K562 (cell line): ENCODE measurements at regions not wholly inside any gene's neighbourhood (a gene's known extent, or its start where the extent isn't known, plus 50 kb on each side); places are given as distances from the start of the nearest gene placed in this dataset.
"Not testable (repeated sequence)": the region's sequence is repeated elsewhere in the genome, so short reads cannot be mapped to it uniquely, and the experiment has no call there.

ENCODE experiments used
- ATAC-seq: fragments of 200-7000 bp; cut with Tn5 transposase; 3 replicates; pipeline ENCODE4 v1.9.1; 2020; ENCODE audit warnings: moderate library complexity
- BruUV-seq: library from RNA; stranded (reverse); fragments of 400-500 nt; replicated peaks from 2 replicates; lab custom pipeline; 2021; lab: Mats Ljungman, UMichigan
- CTCF ChIA-PET: fragments of 300-600 bp; formaldehyde crosslinking; extraction: SDS; loops from one replicate; lab custom pipeline; 2021; ENCODE audit warnings: low intra/inter-chr PET ratio; lab: Yijun Ruan, JAX
- POLR2A ChIA-PET: fragments of 300-600, 350-650 bp; sonication (Branson Sonifier 250); formaldehyde crosslinking; extraction: SDS; loops from one replicate; lab custom pipeline; 2021; ENCODE audit warnings: antibody characterized with exemption, inconsistent platforms; lab: Yijun Ruan, JAX
- DNase-seq, 4 experiments: peaks; one replicate each; pipeline versions ENCODE4 v3.0.0 to v3.0.0-alpha.2; 2011 to 2018; ENCODE audit warnings: low spot score in 3 of 4, mixed read lengths in 3 of 4; ENCODE audit errors: extremely low read depth in 1 of 4
- FAIRE-seq: peaks from 2 replicates; lab custom pipeline; 2011; peaks lifted over from hg19 to GRCh38; lab: Jason Lieb, UNC
- H2AFZ ChIP-seq: 2 replicates; pipeline ENCODE4 v1.6.0; 2011; ENCODE audit warnings: low read depth, low read length, control low read depth, inconsistent platforms
- H3K27ac ChIP-seq: fragments of 200-600 bp; 3 replicates; pipeline ENCODE4 v1.8.0; 2011; ENCODE audit warnings: low read depth, mild to moderate bottlenecking, control low read depth, inconsistent platforms, low read length, moderate library complexity, mixed read lengths; ENCODE audit errors: extremely low read depth
- H3K27me3 ChIP-seq, 2 experiments: fragments of 300-600 bp in 1 of 2; 2 replicates in 1 of 2; 3 replicates in 1 of 2; pipeline versions ENCODE4 v1.6.0 to v1.8.0; 2011; ENCODE audit warnings: inconsistent platforms in 2 of 2, low read length in 2 of 2, mild to moderate bottlenecking in 1 of 2, mixed read lengths in 1 of 2, moderate library complexity in 1 of 2; ENCODE audit not compliant: control insufficient read depth in 2 of 2, insufficient read depth in 2 of 2
- H3K36me3 ChIP-seq: fragments of 300-600 bp; 3 replicates; pipeline ENCODE4 v1.8.0; 2011; ENCODE audit warnings: mild to moderate bottlenecking, low read length, inconsistent platforms; ENCODE audit not compliant: control insufficient read depth, insufficient read depth
- H3K4me1 ChIP-seq, 2 experiments: fragments of 200-600 bp in 1 of 2; replicated peaks in 1 of 2; 2 replicates in 1 of 2; 3 replicates in 1 of 2; pipeline versions ENCODE4 v1.5.1 to v1.8.0; 2011; ENCODE audit warnings: inconsistent platforms in 2 of 2, low read length in 2 of 2, mild to moderate bottlenecking in 1 of 2, mixed read lengths in 1 of 2, moderate library complexity in 1 of 2; ENCODE audit not compliant: control insufficient read depth in 2 of 2, insufficient read depth in 2 of 2
- H3K4me2 ChIP-seq: 2 replicates; pipeline ENCODE4 v1.6.1; 2011; ENCODE audit warnings: low read length, control low read depth, inconsistent platforms, mixed read lengths; ENCODE audit not compliant: insufficient read depth
- H3K4me3 ChIP-seq: fragments of 200-600 bp; sonication (generic), shearing (Covaris generic); 2 replicates; pipeline ENCODE4 v1.5.1; 2016; ENCODE audit warnings: control low read depth, inconsistent platforms
- H3K79me2 ChIP-seq: fragments of 200-600 bp; 3 replicates; pipeline ENCODE4 v1.8.0; 2011; ENCODE audit warnings: low read length, inconsistent platforms; ENCODE audit not compliant: control insufficient read depth, insufficient read depth
- H3K9ac ChIP-seq, 2 experiments: 2 replicates each; pipeline versions ENCODE4 v1.6.0 to v1.6.1; 2011; ENCODE audit warnings: low read depth in 2 of 2, low read length in 2 of 2, control low read depth in 1 of 2, inconsistent platforms in 1 of 2, mild to moderate bottlenecking in 1 of 2, mixed read lengths in 1 of 2; ENCODE audit not compliant: insufficient read depth in 1 of 2
- H3K9me1 ChIP-seq: one replicate; pipeline ENCODE4 v1.6.0; 2011; ENCODE audit warnings: inconsistent platforms, mild to moderate bottlenecking, low read length, moderate library complexity; ENCODE audit not compliant: control insufficient read depth, insufficient read depth
- H3K9me3 ChIP-seq: replicated peaks from 2 replicates; pipeline ENCODE4 v1.5.1; 2011; ENCODE audit warnings: low read depth, low read length, inconsistent platforms; ENCODE audit not compliant: control insufficient read depth, insufficient read depth
- H4K20me1 ChIP-seq: replicated peaks from 2 replicates; pipeline ENCODE4 v1.6.1; 2011; ENCODE audit warnings: low read length, inconsistent platforms, mixed read lengths; ENCODE audit not compliant: control insufficient read depth, insufficient read depth
- CBX3 ChIP-seq, 2 experiments: IDR thresholded peaks; 1 replicate in 1 of 2; 2 replicates in 1 of 2; pipeline ENCODE4 v1.6.1; 2012; ENCODE audit warnings: inconsistent platforms in 2 of 2, low read length in 2 of 2, borderline replicate concordance in 1 of 2, control low read depth in 1 of 2
- TRIM24 ChIP-seq, 2 experiments: fragments of 450-650 bp; IDR thresholded peaks; 2 replicates each; pipeline ENCODE4 v1.6.1; 2016
- TRIM28 ChIP-seq: fragments of 450-650 bp; IDR thresholded peaks from 2 replicates; pipeline ENCODE4 v1.6.1; 2017
- ZNF280A ChIP-seq: fragments of 450-650 bp; IDR thresholded peaks from 2 replicates; pipeline ENCODE4 v1.6.1; 2018; ENCODE audit warnings: mild to moderate bottlenecking, low read depth; ENCODE audit not compliant: partially characterized antibody
- WGBS: fragments of 100-300 bp; shearing (Covaris generic); methylation state at CpG from one replicate; pipeline ENCODE4 v1.1.6; 2016; ENCODE audit warnings: low coverage, mixed read lengths; ENCODE audit not compliant: insufficient coverage; ENCODE audit errors: missing lambda C conversion rate; 5-methylcytosine and 5-hydroxymethylcytosine counted together
- in situ Hi-C: fragments of 300-500 bp; cut with MboI; formaldehyde crosslinking; loops from 4 replicates; pipeline ENCODE4 v1.15.0; 2018; ENCODE audit warnings: inconsistent platforms, mixed read lengths
- intact Hi-C: fragments of 100-400 bp; cut with micrococcal nuclease; formaldehyde crosslinking; loops from 2 replicates; pipeline ENCODE4 v1.14.2; 2022
- TF ChIP-seq, protein P1 (sequence below), 2 experiments: fragments of 450-650 bp; IDR thresholded peaks; 2 replicates each; pipeline ENCODE4 v1.6.1; 2018; ENCODE audit warnings: mild to moderate bottlenecking in 2 of 2, low read depth in 1 of 2; ENCODE audit not compliant: partially characterized antibody in 2 of 2

DNA sequence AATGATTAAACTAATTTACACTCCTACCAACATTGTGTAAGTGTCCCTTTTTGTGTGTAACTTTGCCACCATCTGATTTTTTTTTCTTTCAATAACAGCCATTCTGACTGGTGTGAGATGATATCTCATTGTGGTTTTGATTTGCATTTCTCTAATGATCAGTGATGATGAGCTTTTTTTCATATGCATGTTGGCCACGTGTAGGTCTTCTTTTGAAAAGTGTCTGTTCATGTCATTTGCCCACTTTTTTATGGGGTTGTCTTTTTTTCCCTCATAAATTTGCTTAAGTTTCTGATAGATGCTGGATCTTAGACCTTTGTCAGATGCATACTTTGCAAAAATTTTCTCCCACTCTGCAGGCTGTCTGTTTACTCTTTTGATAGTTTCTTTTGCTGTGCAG is 102.5 kb upstream of the ZEB2 start:
- H3K79me2 ChIP-seq, H3K4me2 ChIP-seq, H3K4me3 ChIP-seq, H2AFZ ChIP-seq, POLR2A ChIA-PET, FAIRE-seq, H3K27me3 ChIP-seq, H3K9me3 ChIP-seq, DNase-seq, ATAC-seq, H3K27ac ChIP-seq, H3K9me1 ChIP-seq, H3K4me1 ChIP-seq, CTCF ChIA-PET, H3K36me3 ChIP-seq, H3K9ac ChIP-seq, H4K20me1 ChIP-seq, in situ Hi-C loops, intact Hi-C loops, BruUV-seq: not testable (repeated sequence)
- 38% methylated on average over 1 of the region's 1 CpG for WGBS
- peak; percentile 45 to 72; a peak in 3 of 4 replicates for TF ChIP-seq TRIM24 (IDR thresholded peaks at IDR 0.05)
- TF ChIP-seq ZNF280A: peak; percentile 56
- TF ChIP-seq TRIM28: peak; percentile 62; the same call in 1 of the 2 replicates
- peak in 1 of 2 experiments; percentile 63; a peak in 1 of 3 replicates for TF ChIP-seq CBX3 (IDR thresholded peaks at IDR 0.05; ENCODE audit: borderline replicate concordance in 1 of 2, low read length in 2 of 2)
- TF ChIP-seq, protein P1, sequence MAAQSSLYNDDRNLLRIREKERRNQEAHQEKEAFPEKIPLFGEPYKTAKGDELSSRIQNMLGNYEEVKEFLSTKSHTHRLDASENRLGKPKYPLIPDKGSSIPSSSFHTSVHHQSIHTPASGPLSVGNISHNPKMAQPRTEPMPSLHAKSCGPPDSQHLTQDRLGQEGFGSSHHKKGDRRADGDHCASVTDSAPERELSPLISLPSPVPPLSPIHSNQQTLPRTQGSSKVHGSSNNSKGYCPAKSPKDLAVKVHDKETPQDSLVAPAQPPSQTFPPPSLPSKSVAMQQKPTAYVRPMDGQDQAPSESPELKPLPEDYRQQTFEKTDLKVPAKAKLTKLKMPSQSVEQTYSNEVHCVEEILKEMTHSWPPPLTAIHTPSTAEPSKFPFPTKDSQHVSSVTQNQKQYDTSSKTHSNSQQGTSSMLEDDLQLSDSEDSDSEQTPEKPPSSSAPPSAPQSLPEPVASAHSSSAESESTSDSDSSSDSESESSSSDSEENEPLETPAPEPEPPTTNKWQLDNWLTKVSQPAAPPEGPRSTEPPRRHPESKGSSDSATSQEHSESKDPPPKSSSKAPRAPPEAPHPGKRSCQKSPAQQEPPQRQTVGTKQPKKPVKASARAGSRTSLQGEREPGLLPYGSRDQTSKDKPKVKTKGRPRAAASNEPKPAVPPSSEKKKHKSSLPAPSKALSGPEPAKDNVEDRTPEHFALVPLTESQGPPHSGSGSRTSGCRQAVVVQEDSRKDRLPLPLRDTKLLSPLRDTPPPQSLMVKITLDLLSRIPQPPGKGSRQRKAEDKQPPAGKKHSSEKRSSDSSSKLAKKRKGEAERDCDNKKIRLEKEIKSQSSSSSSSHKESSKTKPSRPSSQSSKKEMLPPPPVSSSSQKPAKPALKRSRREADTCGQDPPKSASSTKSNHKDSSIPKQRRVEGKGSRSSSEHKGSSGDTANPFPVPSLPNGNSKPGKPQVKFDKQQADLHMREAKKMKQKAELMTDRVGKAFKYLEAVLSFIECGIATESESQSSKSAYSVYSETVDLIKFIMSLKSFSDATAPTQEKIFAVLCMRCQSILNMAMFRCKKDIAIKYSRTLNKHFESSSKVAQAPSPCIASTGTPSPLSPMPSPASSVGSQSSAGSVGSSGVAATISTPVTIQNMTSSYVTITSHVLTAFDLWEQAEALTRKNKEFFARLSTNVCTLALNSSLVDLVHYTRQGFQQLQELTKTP (IDR thresholded peaks at IDR 0.05; ENCODE audit: low read depth in 1 of 2, partially characterized antibody in 2 of 2): peak in 1 of 2 experiments; percentile 100
